Erythroblast (primary cell): ENCODE measurements at regions not wholly inside any gene's neighbourhood (a gene's known extent, or its start where the extent isn't known, plus 50 kb on each side); places are given as distances from the start of the nearest gene placed in this dataset.

Experiments
- GATA1 ChIP-seq: IDR thresholded peaks from 2 replicates; pipeline ENCODE4 v1.6.1; 2011; ENCODE audit warnings: low read depth, mild to moderate bottlenecking, control low read depth, low read length, moderate library complexity
- POLR2A ChIP-seq: IDR thresholded peaks from 2 replicates; pipeline ENCODE4 v1.6.1; 2011; ENCODE audit warnings: mild to moderate bottlenecking, low read length

- TF ChIP-seq POLR2A = no peak
- no peak for TF ChIP-seq GATA1
These were observed 126.1 kb upstream of the STXBP5 start for GRCh38 chr6:147078106-147078505.
